Sigmoid colon (tissue), 4 donors: ENCODE measurements at regions not wholly inside any gene's neighbourhood (a gene's known extent, or its start where the extent isn't known, plus 50 kb on each side); places are given as distances from the start of the nearest gene placed in this dataset.

ENCODE experiments used
- CTCF ChIP-seq, 4 experiments: fragments of 450-650 bp in 3 of 4; fragments of 200-600 bp in 1 of 4; IDR thresholded peaks; one replicate each; pipeline ENCODE4 v1.5.1; 2016 to 2019; ENCODE audit warnings: antibody characterized with exemption in 4 of 4, mild to moderate bottlenecking in 3 of 4, moderate library complexity in 2 of 4
- EP300 ChIP-seq, 4 donors: sonication (generic); formaldehyde crosslinking; IDR thresholded peaks; one replicate each; pipeline ENCODE4 v1.6.1; 2017; ENCODE audit warnings: antibody characterized with exemption in 4 of 4

- TF ChIP-seq CTCF (IDR thresholded peaks at IDR 0.05) = no peak
- TF ChIP-seq EP300 (IDR thresholded peaks at IDR 0.05) = no peak
These were observed 709.9 kb downstream of the KCNT2 start for GRCh38 chr1:195898373-195898772.
